ENCODE measurements at regions not wholly inside any gene's neighbourhood (a gene's known extent, or its start where the extent isn't known, plus 50 kb on each side); places are given as distances from the start of the nearest gene placed in this dataset.

DNA sequence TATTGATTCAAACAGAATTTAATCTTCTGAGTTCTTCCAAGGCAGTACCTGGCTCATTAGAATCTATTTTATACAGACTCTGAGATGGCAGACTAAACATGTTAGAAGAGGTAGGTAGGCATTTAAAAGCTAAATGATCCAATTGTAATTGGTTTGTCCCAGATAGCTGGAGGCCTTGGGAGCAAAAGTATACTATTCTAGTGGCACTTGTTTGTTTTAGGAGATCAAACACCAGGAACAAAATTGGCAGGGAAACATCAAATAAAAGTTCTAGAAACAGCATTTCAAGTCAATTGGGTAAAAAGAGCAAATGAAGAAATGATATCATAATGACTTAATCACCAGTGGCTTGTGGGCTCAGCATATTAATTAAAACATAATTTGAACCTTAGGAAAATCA lies 521.4 kb downstream of the PRR16 start:
- ATAC-seq, result no peak
- TF ChIP-seq EP300 (IDR thresholded peaks at IDR 0.05), result no peak
- no peak for TF ChIP-seq POLR2A (IDR thresholded peaks at IDR 0.05)
- TF ChIP-seq CTCF (IDR thresholded peaks at IDR 0.05), result no peak
- no peak for TF ChIP-seq POLR2AphosphoS5 (IDR thresholded peaks at IDR 0.05)

GRCh38 chr5:120988491-120988890 lies 524.4 kb downstream of the PRR16 start:
- H3K27ac ChIP-seq, result no peak overlapping the region
- ATAC-seq, result no peak
- H3K36me3 ChIP-seq, result no peaks in the 10 kb centered on the region
- no peaks in the 10 kb centered on the region for H3K9me3 ChIP-seq
- no peaks in the 10 kb centered on the region for H3K27me3 ChIP-seq
- 38 to 56% methylated on average over 1 of the region's 1 CpG for WGBS, 2 donors (ENCODE audit: low coverage in 1 of 2)
- H3K4me3 ChIP-seq, result no peak overlapping the region
- H3K4me1 ChIP-seq, result no peaks in the 10 kb centered on the region
- no peak for TF ChIP-seq CTCF (IDR thresholded peaks at IDR 0.05)
- no peak for TF ChIP-seq POLR2AphosphoS5 (IDR thresholded peaks at IDR 0.05)
- TF ChIP-seq POLR2A (IDR thresholded peaks at IDR 0.05), result no peak
- TF ChIP-seq EP300 (IDR thresholded peaks at IDR 0.05), result no peak

More for the DNA sequence above, 521.4 kb downstream of the PRR16 start:
- H3K36me3 ChIP-seq, result no peaks in the 10 kb centered on the region
- H3K27ac ChIP-seq, result no peak overlapping the region
- H3K9me3 ChIP-seq, result no peaks in the 10 kb centered on the region
- H3K27me3 ChIP-seq, result no peaks in the 10 kb centered on the region
- H3K4me3 ChIP-seq, result no peak overlapping the region
- no peaks in the 10 kb centered on the region for H3K4me1 ChIP-seq

DNA sequence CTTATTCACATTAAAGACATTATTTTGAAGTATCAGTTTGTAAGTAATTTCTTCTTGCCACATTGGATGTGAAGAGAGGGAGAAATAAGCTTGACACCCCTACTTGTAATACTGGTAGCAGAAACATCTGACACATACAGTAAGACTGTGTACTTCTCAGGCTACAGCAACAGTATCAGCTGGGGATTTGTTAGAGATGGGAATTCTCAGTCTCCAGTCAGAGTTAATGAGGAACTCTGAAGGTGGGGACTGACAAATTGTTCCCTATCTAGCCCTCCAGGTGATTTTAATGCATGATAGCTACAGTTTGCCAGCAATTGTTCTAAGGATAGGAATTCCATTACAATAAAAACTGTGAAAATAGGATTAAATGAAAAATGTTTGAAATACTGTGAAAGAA lies 524.8 kb downstream of the PRR16 start:
- Histone ChIP-seq H3K36me3 (no peaks in the 10 kb centered on the region), H3K4me1 (no peaks in the 10 kb centered on the region), H3K9me3 (no peaks in the 10 kb centered on the region), H3K4me3 (no peak overlapping the region), H3K27me3 (no peaks in the 10 kb centered on the region), H3K27ac (no peak overlapping the region)
- no peak for ATAC-seq
- TF ChIP-seq EP300 (IDR thresholded peaks at IDR 0.05) (no peak), CTCF (IDR thresholded peaks at IDR 0.05) (no peak), POLR2AphosphoS5 (IDR thresholded peaks at IDR 0.05) (no peak), POLR2A (IDR thresholded peaks at IDR 0.05) (no peak)

DNA sequence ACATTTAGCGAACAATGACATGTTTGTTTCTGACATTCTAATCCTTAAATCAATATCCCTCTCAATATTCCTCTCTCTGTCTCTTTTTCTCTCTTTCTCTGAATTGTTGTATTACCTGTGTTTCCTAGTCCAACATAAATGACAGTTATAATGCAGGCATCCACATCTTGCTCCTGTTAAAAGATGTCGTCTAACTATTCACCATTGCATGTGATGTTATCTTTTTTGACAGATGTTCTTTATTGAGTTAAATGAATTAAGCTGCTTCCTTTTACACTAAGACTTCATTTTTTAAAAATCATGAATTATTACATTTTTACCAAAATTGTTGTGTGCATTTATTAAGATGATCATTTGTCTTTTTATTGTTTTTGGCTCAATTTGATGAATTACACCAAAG lies 527.5 kb downstream of the PRR16 start:
- H3K4me1 ChIP-seq, result no peaks in the 10 kb centered on the region
- no peaks in the 10 kb centered on the region for H3K9me3 ChIP-seq
- ATAC-seq, result no peak
- no peaks in the 10 kb centered on the region for H3K27me3 ChIP-seq
- no peak overlapping the region for H3K4me3 ChIP-seq
- H3K27ac ChIP-seq, result no peak overlapping the region
- H3K36me3 ChIP-seq, result no peaks in the 10 kb centered on the region
- TF ChIP-seq EP300 (IDR thresholded peaks at IDR 0.05), result no peak
- WGBS, 2 donors (ENCODE audit: low coverage in 1 of 2), result 77 to 82% methylated on average over 2 of the region's 2 CpGs

- no peaks in the 10 kb centered on the region for H3K4me1 ChIP-seq
- H3K27me3 ChIP-seq, result no peaks in the 10 kb centered on the region
- H3K36me3 ChIP-seq, result no peaks in the 10 kb centered on the region
- no peaks in the 10 kb centered on the region for H3K9me3 ChIP-seq
- no peak overlapping the region for H3K4me3 ChIP-seq
- 82 to 100% methylated on average over 1 of the region's 1 CpG for WGBS, 2 donors (ENCODE audit: low coverage in 1 of 2)
- H3K27ac ChIP-seq, result no peak overlapping the region
- TF ChIP-seq EP300 (IDR thresholded peaks at IDR 0.05) (no peak), POLR2AphosphoS5 (IDR thresholded peaks at IDR 0.05) (no peak), CTCF (IDR thresholded peaks at IDR 0.05) (no peak), POLR2A (IDR thresholded peaks at IDR 0.05) (no peak)
- ATAC-seq, result no peak
Measured at GRCh38 chr5:120994112-120994511, 530.0 kb downstream of the PRR16 start.

DNA sequence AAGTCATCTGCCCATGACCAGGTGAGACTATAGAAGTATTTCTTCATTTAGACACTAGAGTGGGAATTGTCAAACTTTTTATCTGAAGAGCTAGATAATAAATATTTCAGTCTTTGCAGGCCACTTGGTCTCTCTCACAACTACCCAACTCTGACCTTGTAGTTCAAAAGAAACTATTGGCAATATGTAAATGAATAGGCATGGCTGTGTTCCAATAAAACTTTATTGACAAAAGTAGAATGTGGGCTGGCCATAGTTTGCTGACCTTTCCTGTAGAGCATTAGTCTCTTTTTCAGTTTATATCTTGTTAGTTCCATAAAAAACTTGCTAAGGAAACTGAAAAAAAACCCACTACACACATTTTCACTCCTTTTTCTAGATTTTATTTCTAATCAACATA lies 535.5 kb downstream of the PRR16 start:
- H3K9me3 ChIP-seq, result no peaks in the 10 kb centered on the region
- H3K36me3 ChIP-seq, result no peaks in the 10 kb centered on the region
- no peaks in the 10 kb centered on the region for H3K4me1 ChIP-seq
- no peak overlapping the region for H3K27ac ChIP-seq
- H3K27me3 ChIP-seq, result no peaks in the 10 kb centered on the region
- H3K4me3 ChIP-seq, result no peak overlapping the region
- no peak for ATAC-seq
- TF ChIP-seq POLR2A (IDR thresholded peaks at IDR 0.05), result no peak
- TF ChIP-seq CTCF (IDR thresholded peaks at IDR 0.05), result no peak
- TF ChIP-seq EP300 (IDR thresholded peaks at IDR 0.05), result no peak
- TF ChIP-seq POLR2AphosphoS5 (IDR thresholded peaks at IDR 0.05), result no peak
